OCI-LY1 (cell line): ENCODE measurements at regions not wholly inside any gene's neighbourhood (a gene's known extent, or its start where the extent isn't known, plus 50 kb on each side); places are given as distances from the start of the nearest gene placed in this dataset.
"Not testable (repeated sequence)": the region's sequence is repeated elsewhere in the genome, so short reads cannot be mapped to it uniquely, and the experiment has no call there.

Experiments used
- CTCF ChIP-seq: fragments of 200-600 bp; sonication (generic), shearing (Covaris generic); IDR thresholded peaks from 2 replicates; pipeline ENCODE4 v1.5.1; 2017; ENCODE audit warnings: mild to moderate bottlenecking, antibody characterized with exemption, low read length, moderate library complexity, mixed read lengths
- EZH2 ChIP-seq: fragments of 200-600 bp; sonication (generic), shearing (Covaris generic); IDR thresholded peaks from 2 replicates; pipeline ENCODE4 v1.8.0; 2017; ENCODE audit warnings: borderline replicate concordance, mixed run types, mild to moderate bottlenecking, antibody characterized with exemption, low read length, moderate library complexity, mixed read lengths

GRCh38 chr15:81822587-81822986, 223.2 kb downstream of the MEX3B start:
- not testable (repeated sequence) for TF ChIP-seq CTCF, EZH2
